HFF-Myc (cell line): ENCODE measurements at regions not wholly inside any gene's neighbourhood (a gene's known extent, or its start where the extent isn't known, plus 50 kb on each side); places are given as distances from the start of the nearest gene placed in this dataset.
A peak's percentile ranks its signal among the peaks of the same experiment; 100 is the strongest.

Source experiments
- DNase-seq: peaks from one replicate; pipeline ENCODE4 v3.0.0-alpha.2; 2011; ENCODE audit warnings: low read depth; ENCODE audit errors: extremely low read depth
- H3K4me3 ChIP-seq: replicated peaks from 2 replicates; pipeline ENCODE4 v1.5.1; 2011; ENCODE audit warnings: low read depth, mild to moderate bottlenecking, control low read depth, low read length
- CTCF ChIP-seq: IDR thresholded peaks from 2 replicates; pipeline ENCODE4 v1.5.1; 2012; ENCODE audit warnings: mild to moderate bottlenecking, low read depth, low read length, control low read depth; ENCODE audit errors: missing control alignments

GRCh38 chr4:1536579-1537409 lies 130.6 kb upstream of the NKX1-1 start:
- no peak for DNase-seq
- H3K4me3 ChIP-seq: no peak overlapping the region
- TF ChIP-seq CTCF: no peak

- DNase-seq: no peak
- no peak for TF ChIP-seq CTCF
- no peak overlapping the region for H3K4me3 ChIP-seq
Observed at GRCh38 chr4:1535926-1536578, 129.8 kb upstream of the NKX1-1 start.

GRCh38 chr4:1534876-1535526 lies 128.8 kb upstream of the NKX1-1 start:
- no peak for DNase-seq
- H3K4me3 ChIP-seq: no peak overlapping the region
- no peak for TF ChIP-seq CTCF

GRCh38 chr4:1534095-1534872 lies 128.0 kb upstream of the NKX1-1 start:
- H3K4me3 ChIP-seq: no peak overlapping the region
- no peak for DNase-seq
- no peak for TF ChIP-seq CTCF

- TF ChIP-seq CTCF: no peak
- DNase-seq: peak; percentile 25
- H3K4me3 ChIP-seq: no peak overlapping the region
Observed at GRCh38 chr4:1533501-1534064, 127.3 kb upstream of the NKX1-1 start.
